Fibroblast of the aortic adventitia (primary cell): ENCODE measurements at regions not wholly inside any gene's neighbourhood (a gene's known extent, or its start where the extent isn't known, plus 50 kb on each side); places are given as distances from the start of the nearest gene placed in this dataset.

ENCODE experiments used
- DNase-seq: peaks from one replicate; pipeline ENCODE4 v3.0.0-alpha.2; 2010; ENCODE audit warnings: low read depth
- H3K4me3 ChIP-seq: 2 replicates; pipeline ENCODE4 v1.5.1; 2011; ENCODE audit warnings: low read depth, mild to moderate bottlenecking, control low read depth, low read length, moderate library complexity
- TF ChIP-seq, protein P1 (sequence below): IDR thresholded peaks from 2 replicates; pipeline ENCODE4 v1.5.1; 2011; ENCODE audit warnings: mild to moderate bottlenecking, low read length, control low read depth, inconsistent platforms; ENCODE audit not compliant: insufficient read depth

DNA sequence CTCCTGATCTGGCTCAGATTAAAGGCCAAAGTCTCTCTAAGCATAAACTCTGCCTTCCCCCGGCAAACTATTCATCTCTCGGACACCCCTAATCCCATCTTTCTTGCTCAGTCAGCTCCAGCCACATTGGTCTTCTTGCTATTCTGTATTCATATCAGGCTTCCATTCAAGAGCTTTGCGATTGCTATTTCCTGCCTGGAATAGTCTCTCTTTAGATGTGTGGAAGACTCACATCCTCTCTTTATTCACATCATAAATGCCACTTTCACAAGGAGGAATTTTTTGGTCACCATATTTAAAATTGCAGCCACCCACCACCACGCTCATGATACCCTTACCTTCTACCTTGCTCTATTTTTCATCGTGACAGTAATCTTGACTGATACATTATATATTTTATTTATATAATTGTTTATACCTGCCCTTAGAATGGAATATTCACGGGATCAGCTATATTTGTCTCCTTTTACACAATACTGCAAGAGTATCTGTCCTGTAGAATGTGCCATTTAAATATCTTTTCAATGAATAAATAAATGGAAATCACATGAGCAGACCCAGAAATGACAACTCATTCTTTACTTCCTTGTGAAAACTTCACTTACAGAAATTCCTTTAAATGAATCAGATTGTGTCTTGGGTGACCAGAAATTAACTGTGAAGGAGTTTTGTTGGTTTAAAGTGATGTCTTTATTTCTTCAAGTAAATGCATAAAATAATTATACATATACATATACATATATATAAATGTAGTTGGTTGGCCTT is 780.6 kb upstream of the FLRT2 start:
- DNase-seq = no peak
- TF ChIP-seq, protein P1, sequence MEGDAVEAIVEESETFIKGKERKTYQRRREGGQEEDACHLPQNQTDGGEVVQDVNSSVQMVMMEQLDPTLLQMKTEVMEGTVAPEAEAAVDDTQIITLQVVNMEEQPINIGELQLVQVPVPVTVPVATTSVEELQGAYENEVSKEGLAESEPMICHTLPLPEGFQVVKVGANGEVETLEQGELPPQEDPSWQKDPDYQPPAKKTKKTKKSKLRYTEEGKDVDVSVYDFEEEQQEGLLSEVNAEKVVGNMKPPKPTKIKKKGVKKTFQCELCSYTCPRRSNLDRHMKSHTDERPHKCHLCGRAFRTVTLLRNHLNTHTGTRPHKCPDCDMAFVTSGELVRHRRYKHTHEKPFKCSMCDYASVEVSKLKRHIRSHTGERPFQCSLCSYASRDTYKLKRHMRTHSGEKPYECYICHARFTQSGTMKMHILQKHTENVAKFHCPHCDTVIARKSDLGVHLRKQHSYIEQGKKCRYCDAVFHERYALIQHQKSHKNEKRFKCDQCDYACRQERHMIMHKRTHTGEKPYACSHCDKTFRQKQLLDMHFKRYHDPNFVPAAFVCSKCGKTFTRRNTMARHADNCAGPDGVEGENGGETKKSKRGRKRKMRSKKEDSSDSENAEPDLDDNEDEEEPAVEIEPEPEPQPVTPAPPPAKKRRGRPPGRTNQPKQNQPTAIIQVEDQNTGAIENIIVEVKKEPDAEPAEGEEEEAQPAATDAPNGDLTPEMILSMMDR = no peak

GRCh38 chr14:84750284-84750683 is 779.7 kb upstream of the FLRT2 start:
- no peak for DNase-seq
- no peak overlapping the region for H3K4me3 ChIP-seq
- TF ChIP-seq, protein P1 = no peak

More for the DNA sequence above, 780.6 kb upstream of the FLRT2 start:
- no peak overlapping the region for H3K4me3 ChIP-seq

DNA sequence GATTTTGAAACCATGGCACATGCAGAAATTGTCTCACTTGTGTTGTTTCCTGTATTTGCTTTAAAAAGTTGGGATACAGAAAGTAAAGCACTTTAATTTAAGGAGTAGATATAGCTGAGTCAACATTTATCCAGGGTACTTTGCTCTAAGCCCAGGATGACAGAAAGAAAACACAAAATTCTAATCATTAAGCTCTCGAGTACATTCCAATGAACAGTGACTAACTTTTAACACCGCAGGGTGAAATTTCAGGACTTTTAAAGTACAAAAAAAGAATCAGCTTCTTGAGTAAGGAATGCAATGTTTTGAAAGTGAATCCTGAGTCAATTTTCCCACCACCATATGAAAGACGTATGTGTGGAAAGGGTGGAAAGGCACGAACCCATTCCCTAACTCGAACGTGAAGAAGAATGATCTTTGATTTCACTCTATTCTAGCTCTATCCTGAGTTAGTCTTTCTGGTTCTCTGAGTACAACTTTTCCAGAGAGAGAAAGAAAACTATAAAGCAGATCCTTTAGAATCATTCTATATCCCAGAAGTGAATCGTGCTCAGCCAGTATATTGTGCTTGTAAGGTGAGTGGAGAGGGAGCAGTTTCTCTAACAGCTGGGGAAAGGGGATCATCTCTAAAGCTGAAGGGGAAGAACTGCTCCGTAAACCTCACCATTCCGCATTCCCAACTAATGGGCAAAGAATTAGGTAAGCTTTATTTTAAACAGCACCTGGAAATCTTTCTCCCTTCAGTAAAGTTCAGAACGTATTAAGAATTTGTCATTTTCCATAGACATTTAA is 779.0 kb upstream of the FLRT2 start:
- DNase-seq = no peak
- H3K4me3 ChIP-seq = no peak overlapping the region
- TF ChIP-seq, protein P1 = no peak

GRCh38 chr14:84751745-84752144 is 778.2 kb upstream of the FLRT2 start:
- TF ChIP-seq, protein P1 = no peak
- no peak overlapping the region for H3K4me3 ChIP-seq
- no peak for DNase-seq

- no peak for DNase-seq
- TF ChIP-seq, protein P1 = no peak
Observed at GRCh38 chr14:84760489-84761126, 769.3 kb upstream of the FLRT2 start.

GRCh38 chr14:84767434-84767833 is 762.5 kb upstream of the FLRT2 start:
- no peak for DNase-seq
- TF ChIP-seq, protein P1 = no peak
- H3K4me3 ChIP-seq = no peak overlapping the region

More at GRCh38 chr14:84760489-84761126, 769.3 kb upstream of the FLRT2 start:
- no peak overlapping the region for H3K4me3 ChIP-seq
